GM19099 (cell line): ENCODE measurements at regions not wholly inside any gene's neighbourhood (a gene's known extent, or its start where the extent isn't known, plus 50 kb on each side); places are given as distances from the start of the nearest gene placed in this dataset.

Experiments used
- POLR2A ChIP-seq: IDR thresholded peaks from 3 replicates; pipeline ENCODE4 v1.6.1; 2011; ENCODE audit warnings: low read depth; ENCODE audit not compliant: insufficient read length; ENCODE audit errors: extremely low read depth

DNA sequence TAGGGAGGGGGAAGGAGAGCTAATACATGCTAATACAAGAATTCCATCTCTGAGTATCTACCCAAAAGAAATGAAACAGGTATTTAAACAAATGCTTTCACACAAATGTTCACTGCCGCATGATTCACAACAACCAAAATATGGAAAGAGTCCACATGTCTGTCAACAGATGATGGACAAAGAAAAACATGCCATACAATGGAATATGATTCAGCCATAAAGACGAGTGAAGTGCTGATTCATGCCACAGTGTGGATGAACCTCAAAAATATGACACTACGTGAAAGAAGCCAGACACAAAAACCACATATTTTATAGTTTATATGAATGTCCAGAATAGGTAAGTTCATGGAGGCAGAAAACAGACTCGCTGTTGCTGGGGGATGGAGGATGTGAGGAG is 321.4 kb downstream of the FOXL1 start:
- TF ChIP-seq POLR2A, result no peak

DNA sequence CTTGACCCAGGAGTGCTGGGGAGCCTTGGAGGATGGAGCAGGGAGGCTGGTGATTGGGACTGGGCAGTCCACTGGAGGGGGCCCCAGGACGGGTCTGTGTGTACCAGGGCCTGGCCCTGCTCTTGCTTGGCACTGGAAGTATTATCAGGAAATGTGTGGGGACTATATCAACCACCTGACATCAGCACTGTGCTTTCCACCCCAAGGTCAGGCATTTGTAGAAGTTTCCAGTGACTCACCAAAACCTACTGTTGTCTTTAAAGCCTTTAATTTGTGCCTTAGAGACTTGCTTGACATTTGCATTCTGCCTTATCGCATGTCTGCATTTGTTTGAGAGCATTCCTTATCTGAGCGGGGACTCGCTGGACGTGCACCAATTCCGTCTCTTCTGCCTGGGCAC is 323.1 kb downstream of the FOXL1 start:
- no peak for TF ChIP-seq POLR2A

GRCh38 chr16:86902656-86903001 is 324.3 kb downstream of the FOXL1 start:
- TF ChIP-seq POLR2A, result no peak

GRCh38 chr16:86903068-86903467 is 324.7 kb downstream of the FOXL1 start:
- no peak for TF ChIP-seq POLR2A

DNA sequence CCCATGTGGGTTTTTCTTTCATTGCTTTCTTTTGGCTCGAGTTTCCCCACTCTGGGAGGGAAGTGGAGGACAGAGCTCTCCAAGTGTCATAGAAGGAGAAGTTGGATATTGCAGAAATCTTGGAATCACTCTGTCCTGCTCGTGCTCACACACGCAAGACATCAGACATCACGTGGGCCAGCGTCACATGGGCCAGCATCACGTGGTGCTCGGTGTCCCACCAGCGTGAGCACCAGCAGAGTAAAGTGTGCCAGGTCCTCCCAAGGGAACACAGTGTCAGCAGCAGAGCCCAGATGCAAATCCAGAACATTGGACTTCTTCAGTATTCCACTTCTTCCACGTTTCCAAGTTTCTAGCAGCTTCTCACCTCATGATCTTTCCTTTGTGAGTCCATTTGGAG is 327.0 kb downstream of the FOXL1 start:
- TF ChIP-seq POLR2A, result no peak

- TF ChIP-seq POLR2A, result no peak
Measured at GRCh38 chr16:86906623-86907022, 328.3 kb downstream of the FOXL1 start.

DNA sequence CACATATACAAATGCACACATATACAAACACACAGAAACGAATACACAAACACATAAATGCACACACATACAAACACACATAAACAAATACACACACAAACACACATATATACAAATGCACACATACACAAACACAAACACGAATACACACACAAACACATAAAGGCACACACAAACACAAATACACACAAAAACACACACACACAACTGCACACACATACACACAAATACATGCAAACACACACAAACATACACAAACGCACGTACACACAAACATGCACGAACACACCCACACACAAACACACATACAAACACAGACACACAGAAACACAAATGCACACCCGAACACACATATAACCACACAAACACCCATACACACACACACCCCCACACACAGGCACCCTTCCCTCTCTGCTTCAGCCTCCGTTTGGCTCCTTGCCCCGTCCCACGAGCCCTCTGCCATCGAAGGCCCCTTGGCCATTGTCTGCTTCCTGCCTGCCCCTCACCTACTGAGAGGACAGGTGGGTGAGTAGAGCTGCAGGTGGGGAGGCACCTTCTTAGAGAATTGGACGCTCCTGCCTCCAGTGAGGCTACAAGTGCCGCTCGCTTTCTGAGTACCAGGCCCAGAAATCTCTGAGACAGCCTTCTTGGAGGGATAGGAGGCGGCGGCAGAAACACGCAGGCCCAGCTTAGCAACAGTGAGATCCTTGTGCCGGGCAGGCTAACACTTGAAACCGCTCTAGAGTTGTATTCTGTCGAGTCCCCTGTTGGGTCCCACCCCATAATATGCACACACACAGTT is 331.2 kb downstream of the FOXL1 start:
- no peak for TF ChIP-seq POLR2A

GRCh38 chr16:86910161-86910769 is 331.9 kb downstream of the FOXL1 start:
- no peak for TF ChIP-seq POLR2A

GRCh38 chr16:86911437-86911958 is 333.1 kb downstream of the FOXL1 start:
- no peak for TF ChIP-seq POLR2A

GRCh38 chr16:86913886-86914285 is 335.5 kb downstream of the FOXL1 start:
- TF ChIP-seq POLR2A, result no peak

GRCh38 chr16:86914876-86915717 is 336.7 kb downstream of the FOXL1 start:
- no peak for TF ChIP-seq POLR2A

- no peak for TF ChIP-seq POLR2A
Measured at GRCh38 chr16:86917471-86918365, 339.4 kb downstream of the FOXL1 start.

DNA sequence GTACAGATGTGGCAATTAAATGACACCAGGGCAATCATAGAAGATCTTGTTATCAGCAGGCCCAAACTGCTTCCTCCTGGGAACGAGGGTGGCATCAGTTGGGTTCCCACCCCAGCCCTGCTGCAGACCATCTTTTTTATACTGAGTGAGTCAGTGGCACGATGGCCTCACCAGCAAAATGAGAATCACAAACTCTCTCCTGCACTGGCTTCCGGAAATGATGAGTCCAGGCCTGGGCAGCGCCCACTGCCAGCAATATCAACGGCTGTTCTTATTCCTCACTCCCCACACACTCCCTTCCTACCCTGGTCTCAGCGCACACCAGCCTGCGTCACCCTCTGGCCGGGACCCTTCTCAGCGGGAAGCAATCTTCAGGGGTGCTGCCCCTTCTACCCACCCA is 340.3 kb downstream of the FOXL1 start:
- no peak for TF ChIP-seq POLR2A

DNA sequence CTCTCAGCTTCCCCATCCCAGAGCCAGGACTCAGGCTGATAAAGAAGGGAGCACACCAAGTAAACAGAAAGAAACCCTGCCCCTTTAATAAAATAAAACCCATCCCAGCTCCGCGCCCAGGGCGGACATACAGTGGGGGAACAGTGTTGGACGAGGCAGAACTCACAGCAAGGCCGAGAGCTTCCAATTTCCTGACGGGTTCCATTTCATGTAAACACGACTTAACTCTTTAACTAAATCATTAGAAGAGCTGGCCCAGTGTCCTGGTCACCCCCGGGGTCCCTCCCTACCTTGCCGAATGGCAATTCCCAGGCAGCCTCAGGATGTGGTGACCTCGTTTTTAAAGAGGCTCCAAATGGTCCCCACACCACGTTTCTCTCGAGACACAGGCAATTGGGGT is 340.7 kb downstream of the FOXL1 start:
- no peak for TF ChIP-seq POLR2A
